NCI-H226 (cell line): ENCODE measurements at regions not wholly inside any gene's neighbourhood (a gene's known extent, or its start where the extent isn't known, plus 50 kb on each side); places are given as distances from the start of the nearest gene placed in this dataset.
A peak's percentile ranks its signal among the peaks of the same experiment; 100 is the strongest.
"Not testable (repeated sequence)": the region's sequence is repeated elsewhere in the genome, so short reads cannot be mapped to it uniquely, and the experiment has no call there.

Experiments used
- DNase-seq: peaks from one replicate; pipeline ENCODE4 v3.0.0-alpha.2; 2015

- DNase-seq, result no peak
Observed at GRCh38 chr10:3658766-3659165, 126.2 kb downstream of the KLF6 start.

- DNase-seq, result no peak
Observed at GRCh38 chr10:3656214-3656613, 128.8 kb downstream of the KLF6 start.

GRCh38 chr10:3655528-3655927 is 129.5 kb downstream of the KLF6 start:
- no peak for DNase-seq

DNA sequence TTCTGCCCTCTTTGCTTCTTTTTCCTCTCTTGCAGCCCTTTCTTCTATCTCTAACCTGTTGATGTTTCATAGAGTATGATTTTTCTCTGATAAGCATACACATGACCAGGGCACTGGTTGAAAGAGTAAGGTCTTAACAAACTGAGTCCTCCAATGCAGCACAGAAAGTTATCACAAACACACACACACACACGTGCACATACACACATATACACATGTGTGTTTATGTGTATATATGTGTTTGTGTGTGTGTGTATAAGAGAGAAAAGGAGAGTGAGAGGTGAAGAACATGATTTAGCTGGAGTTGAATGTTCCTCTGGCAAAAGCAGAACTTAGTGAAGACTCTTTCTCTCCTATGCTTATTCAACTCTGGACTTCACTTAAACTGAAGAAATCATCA is 130.0 kb downstream of the KLF6 start:
- no peak for DNase-seq

GRCh38 chr10:3654496-3654895 is 130.5 kb downstream of the KLF6 start:
- peak; percentile 10 for DNase-seq

DNA sequence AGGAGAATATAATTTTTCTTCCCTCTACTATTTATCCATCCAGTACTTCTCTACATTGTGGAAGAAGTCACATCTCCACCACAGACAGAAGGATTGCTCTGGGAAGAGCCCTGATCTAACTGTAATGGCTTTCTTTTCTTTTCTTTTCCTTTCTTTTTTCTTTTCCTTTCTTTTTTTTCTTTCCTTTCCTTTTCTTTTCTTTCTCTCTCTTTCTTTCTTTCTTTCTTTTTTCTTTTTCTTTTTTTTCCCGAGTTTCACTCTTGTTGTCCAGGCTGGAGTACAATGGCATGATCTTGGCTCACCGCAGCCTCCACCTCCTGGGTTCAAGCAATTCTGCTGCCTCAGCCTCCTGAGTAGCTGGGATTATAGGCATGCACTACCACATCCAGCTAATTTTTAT is 131.7 kb downstream of the KLF6 start:
- DNase-seq, result not testable (repeated sequence)

DNA sequence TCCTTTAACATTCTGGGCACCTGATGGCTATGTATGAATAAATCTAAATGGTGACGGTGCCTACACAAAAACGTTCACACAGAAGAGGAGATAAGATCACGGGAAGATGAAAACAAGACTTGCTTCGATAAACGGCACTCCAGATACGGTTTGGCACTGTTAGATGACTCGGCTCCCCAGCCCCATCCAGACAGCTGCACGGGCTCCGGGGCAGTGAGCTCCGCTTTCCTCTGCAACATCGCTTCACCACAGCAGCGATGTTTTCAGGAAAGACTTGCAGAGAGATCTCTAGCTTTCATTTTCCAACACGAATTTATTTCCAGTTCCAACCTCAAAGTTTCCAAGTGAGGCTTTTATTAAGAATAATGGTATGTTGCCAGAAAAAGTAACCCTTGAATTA is 132.1 kb downstream of the KLF6 start:
- no peak for DNase-seq

- no peak for DNase-seq
Observed at GRCh38 chr10:3651969-3652653, 132.9 kb downstream of the KLF6 start.

DNA sequence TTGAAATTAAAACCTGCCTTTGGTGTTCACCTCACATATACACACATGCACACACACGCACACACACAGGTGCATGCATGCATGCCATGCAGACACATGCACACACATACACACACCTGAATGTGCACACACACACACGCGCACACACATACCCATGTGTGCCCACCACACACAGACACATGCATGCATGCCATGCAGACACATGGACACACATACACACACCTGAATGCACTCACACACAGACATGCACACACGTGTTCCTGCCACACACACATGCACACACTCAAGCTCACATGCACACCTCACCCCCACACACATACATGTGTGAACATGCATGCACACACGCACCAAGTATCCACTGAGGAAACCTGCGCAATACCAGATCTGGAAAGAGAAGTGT is 136.4 kb downstream of the KLF6 start:
- DNase-seq, result no peak

DNA sequence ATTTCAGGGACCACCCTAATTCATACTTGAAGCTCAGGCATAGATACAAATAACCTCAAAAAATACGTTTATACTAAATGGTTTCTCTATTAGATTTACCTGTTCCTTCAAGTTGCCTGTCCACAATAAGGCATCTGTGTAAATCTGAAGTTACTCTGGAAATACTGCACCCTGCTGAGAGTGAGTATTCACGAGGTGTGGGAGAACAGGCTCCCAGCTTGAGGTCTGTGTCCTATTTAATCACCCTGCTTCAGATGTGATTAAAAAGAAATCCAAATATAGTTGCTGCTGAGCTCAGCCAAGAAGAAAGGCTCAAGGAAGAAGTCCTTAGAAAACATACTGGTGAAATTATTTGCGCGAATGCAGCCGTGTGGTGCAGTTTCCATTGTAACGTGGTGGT is 136.8 kb downstream of the KLF6 start:
- DNase-seq, result no peak

DNA sequence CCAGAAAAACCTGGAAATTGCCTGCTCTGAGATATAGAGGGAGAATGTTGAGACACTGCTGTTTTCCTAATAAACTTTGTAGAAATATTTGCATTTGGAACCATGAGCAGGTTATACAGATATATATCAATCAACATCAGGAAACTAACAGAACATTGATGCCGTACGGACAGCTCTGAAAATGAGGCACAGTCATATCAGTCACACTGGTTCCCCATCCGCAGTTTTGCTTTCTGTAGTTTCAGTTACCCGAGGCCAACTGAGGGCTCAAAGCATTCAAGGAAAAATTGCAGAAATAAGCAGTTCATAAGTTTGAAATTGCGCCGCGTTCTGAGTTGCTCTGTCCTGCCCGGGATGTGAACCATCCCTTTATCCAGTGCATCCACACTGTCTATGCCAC is 137.9 kb downstream of the KLF6 start:
- DNase-seq, result no peak

GRCh38 chr10:3645406-3645805 is 139.6 kb downstream of the KLF6 start:
- no peak for DNase-seq

- DNase-seq, result no peak
Observed at GRCh38 chr10:3640816-3641215, 144.2 kb downstream of the KLF6 start.

DNA sequence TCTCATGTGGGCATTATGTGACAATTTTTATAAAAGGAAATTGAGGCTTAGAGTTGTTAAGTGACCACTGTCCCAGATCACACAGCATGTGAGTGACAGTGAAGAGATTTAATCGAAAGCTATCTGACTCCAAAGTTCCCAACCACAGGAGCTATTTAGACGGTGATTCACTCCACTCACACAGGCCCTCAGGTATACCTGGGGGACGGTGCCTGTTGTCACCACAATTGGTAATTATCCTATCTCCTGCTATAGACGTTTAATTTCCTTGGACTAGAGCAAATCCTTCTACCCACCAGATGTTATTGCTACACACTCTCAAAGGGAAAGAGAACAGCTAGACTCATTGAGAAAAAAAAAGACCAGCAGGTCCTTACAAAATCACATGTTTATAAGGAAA is 145.5 kb downstream of the KLF6 start:
- no peak for DNase-seq

GRCh38 chr10:3636356-3637181 is 148.4 kb downstream of the KLF6 start:
- DNase-seq, result no peak

DNA sequence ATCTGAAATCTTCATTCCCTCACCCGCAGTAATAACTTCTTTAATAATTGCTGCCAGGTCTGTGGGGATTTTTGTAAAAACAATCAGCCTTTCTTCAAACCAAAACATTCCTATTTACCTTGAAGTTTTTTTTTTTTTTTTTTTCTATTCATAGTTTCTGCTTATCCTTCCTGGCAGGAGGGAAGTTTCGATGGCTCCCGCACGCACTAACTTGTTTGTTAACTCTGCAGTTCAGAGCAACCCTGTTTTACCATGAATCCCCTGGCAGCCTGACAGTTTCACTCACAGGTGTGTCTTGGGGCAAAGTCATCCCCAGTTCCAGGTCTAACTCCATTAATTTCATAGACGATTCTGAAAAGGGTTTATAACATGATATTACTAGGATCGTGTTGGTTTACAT is 149.3 kb downstream of the KLF6 start:
- no peak for DNase-seq

DNA sequence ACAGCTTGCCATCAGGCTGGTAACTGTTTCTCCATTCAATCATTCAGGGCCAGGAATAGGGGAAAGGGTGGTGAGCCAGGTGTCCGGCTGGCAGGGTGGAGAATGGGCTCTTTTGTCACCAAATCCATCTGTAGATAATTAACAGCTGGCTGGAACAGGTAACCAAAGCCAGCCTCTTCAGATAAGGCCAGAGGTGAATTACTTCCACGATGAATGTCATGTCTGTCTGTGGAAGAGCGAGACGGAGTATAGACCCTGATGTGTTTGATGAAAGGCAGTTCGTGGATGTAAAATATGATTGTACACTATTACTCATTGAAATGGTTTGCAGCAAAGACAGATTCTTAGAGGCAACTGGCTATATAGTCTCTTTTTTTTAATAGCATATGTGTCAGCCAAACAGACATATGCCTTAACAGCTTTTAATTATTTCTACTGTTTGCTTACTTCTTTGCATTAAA is 149.8 kb downstream of the KLF6 start:
- no peak for DNase-seq

DNA sequence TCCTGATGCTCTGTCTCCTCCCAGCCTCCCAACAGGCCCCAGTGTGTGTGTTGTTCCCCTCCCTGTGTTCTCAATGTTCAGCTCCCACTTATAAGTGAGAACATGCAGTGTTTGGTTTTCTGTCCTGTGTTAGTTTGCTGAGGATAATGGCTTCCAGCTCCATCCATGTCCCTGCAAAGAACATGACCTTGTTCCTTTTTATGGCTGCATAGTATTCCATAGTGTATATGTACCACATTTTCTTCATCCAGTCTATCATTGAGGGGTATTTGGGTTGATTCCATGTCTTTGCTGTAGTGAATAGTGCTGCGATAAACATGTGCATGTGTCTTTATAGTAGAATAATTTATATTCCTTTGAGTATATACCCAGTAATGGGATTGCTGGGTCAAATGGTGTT is 150.4 kb downstream of the KLF6 start:
- DNase-seq, result not testable (repeated sequence)

- DNase-seq, result peak; percentile 40
Observed at GRCh38 chr10:3631701-3632330, 153.2 kb downstream of the KLF6 start.

DNA sequence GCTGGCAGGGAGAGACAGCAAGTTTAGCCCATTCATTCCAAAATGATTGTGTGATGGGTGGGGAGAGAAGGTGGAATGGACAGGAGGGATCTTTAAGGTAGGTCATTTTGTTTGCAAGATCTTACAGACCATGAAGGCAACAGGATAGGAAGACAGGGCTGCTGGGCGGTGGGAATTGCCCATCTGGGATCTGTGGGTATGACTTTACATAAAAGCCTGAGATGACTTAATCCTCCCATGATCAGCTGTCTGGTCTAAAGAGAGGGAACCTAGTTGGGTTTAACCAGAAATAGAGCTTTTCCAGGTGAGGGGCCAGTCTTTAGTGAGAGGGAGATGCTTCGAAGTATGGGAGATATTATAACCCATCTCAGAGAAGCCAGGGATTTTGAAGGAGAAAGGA is 153.7 kb downstream of the KLF6 start:
- no peak for DNase-seq

DNA sequence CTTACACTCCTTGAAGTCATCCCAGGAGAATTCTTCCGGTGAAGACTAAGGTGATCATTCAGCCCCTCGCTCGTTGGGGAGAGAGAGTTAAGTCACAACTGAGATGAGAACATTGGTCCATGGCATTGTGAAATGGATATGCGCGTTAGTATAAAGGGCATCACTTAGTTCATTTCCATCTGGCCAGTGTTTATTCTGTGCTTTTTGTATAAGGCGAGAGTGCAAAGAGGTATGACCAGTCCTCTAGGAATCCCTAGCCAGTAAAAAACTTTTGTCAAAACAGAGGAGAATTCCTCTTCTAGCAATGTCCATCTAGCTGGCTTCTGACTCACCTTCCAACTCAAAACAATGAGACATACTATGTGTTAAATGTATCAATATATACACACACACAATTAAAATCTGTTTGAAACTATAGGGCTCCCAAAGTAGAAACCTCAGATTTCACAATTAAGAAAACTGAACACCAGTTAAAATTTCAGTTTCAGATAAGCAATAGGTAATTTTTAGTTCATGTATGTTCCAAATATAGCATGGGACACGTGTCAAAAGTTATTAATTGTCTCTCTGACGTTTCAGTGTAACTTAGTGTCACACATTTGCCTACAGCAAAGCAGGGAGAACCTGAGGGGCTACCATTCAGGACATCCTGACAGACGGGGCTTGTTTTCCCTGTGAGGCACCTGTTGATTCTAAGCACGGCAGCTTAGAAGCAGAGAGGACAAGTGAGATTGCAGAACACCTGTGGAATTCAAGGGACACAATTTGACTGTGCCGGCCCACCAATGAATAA is 158.9 kb downstream of the KLF6 start:
- peak; percentile 48 for DNase-seq

DNA sequence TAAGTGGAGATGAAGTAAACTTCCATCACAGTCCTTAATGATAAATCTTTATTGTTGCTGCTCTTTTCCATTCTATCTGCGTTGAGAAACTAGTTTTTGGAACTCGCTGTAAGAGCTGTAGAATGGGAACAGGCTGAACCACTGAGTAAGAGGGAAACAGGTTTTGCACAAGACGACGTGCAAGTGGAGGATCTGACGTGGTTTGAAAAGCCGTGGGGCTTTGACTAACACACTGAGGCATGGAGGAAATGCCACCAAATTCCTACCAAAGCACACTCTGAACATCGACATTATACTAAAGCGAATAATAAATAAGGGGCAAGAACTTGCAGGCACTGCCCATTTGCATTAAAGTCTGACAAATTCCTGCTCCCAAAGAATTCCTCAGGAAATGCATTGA is 160.6 kb downstream of the KLF6 start:
- no peak for DNase-seq

DNA sequence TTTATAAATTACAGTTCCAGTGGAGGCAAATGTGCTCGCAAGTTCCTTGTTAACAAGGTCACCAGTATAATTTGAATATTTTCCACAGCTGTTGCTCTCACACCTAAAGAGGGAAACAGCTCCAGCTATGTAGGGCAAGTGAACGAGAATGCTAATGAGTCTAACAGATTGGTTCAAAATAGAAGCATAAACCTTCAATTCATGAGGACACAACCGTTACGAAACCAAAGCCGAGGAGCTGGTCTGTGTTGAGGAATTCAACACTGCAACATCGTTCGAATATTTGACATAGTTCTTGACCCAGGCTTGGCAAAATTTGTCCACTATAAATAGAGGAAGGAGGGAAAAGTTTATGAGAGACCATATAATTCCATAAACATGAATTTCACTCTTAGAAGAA is 161.3 kb downstream of the KLF6 start:
- DNase-seq, result peak; percentile 50
